AML-193 (cell line): ENCODE measurements at regions not wholly inside any gene's neighbourhood (a gene's known extent, or its start where the extent isn't known, plus 50 kb on each side); places are given as distances from the start of the nearest gene placed in this dataset.
A peak's percentile ranks its signal among the peaks of the same experiment; 100 is the strongest.

Source experiments
- DNase-seq, 2 experiments: peaks; one replicate each; lab custom pipeline; 2025; lab: John Stamatoyannopoulos, UW

DNA sequence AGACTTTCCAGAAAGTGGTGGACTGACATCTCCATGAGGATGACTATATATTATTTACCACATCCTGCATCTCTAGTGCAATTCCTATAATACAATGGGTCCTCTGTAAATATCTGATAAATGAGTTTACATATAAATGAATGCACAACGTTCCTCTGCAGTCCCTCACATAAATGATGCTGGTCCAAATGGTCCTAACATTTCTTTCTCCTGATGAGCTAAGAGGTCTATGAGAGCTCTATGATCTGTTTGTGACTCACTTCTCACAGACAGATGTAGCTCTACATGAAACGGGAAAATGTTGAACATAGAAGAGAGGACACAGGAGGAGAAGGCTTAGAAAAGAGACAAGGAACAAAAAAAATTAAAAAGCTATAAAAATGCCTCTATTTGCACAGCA, 201.2 kb upstream of the PIK3C3 start:
- DNase-seq: no peak

DNA sequence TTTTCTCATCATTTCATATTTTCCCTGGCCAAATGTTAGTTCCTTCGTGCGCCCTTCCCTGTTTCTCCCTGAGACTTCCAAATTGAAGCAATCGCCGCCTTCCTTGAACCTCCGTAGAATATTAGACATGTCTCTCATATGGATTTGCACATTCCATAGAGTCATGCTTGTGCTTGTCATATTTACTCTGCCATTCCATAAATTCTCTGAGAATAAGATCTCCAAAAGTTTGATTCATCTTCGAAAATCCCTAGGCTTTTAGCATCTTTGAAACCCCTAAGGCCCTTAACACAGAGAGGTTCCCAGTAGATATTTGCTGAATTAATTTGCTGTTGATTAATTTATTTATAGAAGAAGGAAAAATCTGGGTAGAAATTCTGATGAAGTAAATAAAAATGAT, 202.2 kb upstream of the PIK3C3 start:
- no peak for DNase-seq

DNA sequence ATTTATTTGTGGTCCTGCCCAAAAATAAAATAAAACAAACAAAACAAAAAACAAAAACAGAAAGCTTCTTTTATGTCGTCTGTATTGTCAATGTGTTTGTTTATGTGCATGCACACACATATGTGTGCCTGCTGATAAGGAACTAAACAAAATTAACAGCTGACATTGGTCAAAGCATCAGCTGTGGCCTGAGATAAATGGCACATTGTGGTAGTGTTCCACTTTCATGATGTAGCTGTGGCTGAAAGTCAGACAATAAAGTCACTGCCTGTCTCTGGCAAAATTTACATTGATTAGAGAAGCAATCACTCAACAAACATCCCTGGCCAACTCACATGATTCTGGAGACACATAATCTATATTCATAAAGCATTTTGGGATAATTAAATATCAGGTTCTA, 203.4 kb upstream of the PIK3C3 start:
- no peak for DNase-seq

DNA sequence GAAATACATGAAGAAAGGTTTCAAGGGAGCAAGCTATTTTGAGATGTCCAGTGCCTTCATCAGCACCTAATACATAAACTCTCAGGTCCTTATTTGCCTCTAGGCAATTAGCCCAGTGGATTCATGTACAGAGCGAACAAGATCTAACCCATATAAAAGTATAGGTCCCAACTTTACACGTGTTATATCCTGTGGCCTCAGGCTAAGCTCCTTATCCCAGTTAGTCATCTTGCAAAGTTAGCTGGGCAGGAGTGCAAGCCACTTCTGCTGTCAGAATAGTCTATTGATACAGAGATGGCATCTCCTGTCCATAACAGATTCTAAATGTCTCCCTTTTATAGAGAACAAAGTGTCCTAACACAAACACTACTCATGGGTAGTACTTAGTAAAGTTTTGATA, 203.9 kb upstream of the PIK3C3 start:
- DNase-seq: no peak

DNA sequence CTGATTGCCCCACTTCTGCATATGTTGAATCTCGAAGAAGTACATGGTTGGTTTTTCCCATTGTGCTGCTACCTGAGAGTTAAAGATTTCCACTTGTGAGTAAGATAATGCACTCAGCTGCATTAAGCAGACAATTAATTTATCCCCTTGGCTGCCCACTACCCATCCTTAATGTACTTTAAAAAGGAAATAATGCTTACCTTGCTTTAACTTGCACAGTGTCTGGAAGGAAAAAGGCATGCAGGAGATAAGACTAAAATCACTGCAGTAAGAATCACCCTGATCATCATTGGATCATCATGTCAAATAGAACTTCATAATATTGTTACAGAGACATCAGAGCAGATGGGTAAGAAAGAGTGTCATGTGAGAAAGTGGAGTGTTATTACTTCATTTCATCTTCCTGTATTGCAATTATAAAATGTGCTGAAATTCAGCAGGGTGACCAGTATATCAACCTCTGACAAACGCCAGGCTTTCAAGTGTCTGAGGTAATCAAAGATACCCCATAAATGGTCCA, 207.3 kb upstream of the PIK3C3 start:
- peak in 1 of 2 experiments; percentile 4 for DNase-seq

DNA sequence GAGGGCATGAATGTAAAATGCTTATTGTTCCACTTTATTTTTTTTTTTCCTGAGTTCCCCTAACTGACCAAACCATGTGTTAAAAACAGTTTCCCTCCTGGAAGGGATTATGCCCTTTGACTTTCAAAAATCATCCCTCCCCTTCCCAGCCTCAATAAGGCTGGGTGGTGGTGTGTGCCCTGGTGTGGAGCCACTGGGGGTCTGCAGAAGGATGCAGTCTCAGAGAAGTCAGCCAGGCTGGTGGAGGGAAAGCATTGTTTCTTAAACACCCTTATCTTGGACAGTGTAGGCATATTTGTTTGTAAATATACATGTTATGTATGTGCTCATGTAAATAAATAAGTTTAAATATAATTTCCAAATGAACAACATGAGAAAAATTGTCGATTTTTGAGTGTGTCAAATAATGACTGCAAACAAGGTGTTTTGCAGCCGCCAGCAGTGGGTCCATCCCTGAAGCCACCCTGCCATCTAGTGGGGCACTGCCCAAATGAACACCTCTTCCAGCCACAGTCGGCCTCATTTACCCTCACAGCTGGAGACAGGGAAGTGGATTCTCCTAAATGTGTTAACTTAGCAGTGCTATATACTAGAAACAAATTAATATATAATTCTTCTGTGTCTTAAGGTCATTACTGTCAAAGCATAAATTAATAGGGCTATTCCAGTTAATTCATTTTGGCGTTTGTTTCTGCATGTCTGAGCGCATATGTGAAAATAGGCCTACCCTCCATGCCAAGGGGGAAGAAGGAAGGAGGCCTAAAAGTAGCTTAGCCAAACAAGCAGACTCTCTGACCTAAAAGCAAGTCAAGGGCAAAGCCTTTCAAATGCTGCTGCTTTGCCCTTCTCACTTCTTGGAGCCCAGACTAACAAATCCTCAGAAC, 209.6 kb upstream of the PIK3C3 start:
- DNase-seq: peak; percentile 9 to 39

DNA sequence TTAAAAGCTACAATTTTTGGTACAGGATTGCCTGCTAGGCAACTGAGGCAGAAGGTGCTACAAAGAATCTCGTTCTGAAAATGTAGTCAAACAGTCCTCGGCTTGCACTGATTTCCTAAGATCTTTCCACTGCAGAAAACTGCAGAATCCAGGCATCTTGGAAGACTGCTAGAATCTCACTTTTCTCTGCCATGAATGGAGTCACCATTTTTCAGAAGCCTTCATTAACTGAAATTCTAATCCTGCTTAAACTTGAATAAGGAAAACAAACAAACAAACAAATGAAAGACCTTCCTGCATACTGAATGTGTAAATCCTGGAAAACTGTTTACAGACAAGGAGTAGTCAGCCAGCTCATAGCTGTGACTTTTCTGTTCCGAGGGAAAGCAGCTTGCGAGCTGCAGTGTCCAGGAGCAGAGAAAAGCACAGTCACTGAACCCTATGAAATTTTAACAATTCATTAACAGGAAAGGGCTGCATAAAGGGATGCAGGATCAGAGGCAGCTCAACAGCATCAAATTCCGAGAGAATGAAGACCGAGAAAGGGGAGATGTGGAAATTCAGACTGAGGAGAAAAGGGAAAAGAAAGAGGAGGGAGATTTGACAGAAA, 210.5 kb upstream of the PIK3C3 start:
- no peak for DNase-seq

DNA sequence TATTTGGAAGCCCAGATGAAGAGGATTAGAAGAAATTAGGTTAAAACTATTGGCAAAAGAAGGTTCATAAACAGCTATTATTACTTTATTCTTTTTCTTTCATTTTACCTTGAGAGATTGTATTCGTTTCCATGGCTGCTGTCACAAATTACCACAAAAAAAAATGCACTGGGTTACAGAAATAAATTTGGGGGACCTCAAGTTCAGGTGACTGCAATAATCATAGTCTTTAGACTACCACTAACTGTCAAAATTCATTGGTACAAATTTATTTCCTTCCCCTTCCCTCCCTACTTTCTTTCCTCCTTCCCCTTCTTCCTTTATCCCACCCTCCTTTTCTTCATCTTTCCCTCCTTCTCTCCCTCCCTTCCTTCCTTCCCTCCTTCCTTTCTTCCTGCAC, 217.8 kb upstream of the PIK3C3 start:
- no peak for DNase-seq

DNA sequence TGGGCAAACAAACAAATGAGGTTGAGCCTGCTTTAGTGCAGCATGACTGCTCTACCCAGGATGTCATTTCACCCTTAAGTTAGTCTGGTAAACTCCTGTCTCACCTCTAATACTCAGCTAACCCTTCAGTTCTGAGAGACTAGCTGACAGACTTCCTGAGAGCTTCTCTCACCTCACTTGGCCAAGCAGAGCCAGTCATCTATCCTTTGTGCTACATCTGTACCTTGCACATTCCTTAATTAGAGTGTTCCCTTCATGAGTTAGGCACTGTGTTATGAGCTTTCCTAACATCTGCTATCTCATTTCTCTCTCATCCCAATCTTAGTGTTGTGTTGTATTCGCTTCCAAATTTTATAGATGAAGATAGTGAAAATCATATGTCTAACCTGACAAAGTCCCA, 220.1 kb upstream of the PIK3C3 start:
- no peak for DNase-seq

DNA sequence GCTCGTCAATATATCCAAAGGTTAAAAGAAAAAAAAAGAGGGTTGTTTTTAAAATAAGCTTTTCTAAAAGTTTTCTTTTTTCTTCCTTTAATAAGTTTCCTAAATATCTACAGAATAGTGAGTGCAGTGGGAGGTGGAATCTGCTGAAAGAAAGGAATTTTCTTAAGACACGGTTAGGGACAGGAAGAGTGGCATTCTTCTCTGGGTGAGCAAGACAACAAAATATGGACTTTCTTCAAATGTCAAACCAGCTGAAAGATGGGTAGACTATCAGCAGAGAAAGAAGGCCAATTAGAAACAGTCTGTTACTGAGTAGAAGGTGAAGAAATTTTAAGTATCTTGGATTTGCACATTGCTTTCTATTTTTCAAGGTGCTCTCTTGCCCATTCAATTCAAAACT, 222.7 kb upstream of the PIK3C3 start:
- DNase-seq: no peak

DNA sequence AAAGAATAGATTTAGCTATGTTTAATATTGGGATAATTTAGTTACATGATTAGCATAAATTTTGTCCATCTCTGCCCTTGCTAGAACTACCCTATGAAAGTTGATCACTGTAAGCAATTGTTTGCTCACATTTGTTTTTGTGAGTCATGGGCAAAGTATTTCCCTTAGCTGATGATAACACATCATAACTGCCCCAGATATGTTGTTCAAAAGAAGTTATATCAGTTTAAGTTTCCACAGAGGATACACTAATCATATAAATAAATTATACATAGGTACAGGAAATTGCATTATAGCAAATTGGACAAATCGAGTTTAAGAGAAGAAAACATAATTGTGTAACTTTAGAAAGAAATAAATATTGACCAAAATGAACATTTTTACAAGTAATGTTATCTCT, 223.2 kb upstream of the PIK3C3 start:
- no peak for DNase-seq

DNA sequence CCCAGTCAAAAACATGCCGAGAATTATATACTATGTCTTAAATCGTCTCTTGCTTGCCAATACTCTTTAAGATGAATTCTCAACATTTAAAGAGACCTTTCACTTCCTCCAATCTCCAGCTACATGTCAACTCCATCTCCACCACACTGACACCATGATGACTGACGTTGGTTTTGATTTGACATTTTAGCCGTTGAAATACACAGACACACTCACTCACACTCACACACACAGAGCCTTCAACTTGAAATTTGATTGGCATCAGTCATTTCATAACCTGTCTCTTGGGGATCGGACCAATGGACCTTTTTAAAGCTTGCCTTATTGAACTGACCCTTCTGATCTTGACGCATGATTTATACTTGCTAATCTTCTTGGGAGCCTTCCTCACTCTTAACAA, 230.8 kb upstream of the PIK3C3 start:
- no peak for DNase-seq

DNA sequence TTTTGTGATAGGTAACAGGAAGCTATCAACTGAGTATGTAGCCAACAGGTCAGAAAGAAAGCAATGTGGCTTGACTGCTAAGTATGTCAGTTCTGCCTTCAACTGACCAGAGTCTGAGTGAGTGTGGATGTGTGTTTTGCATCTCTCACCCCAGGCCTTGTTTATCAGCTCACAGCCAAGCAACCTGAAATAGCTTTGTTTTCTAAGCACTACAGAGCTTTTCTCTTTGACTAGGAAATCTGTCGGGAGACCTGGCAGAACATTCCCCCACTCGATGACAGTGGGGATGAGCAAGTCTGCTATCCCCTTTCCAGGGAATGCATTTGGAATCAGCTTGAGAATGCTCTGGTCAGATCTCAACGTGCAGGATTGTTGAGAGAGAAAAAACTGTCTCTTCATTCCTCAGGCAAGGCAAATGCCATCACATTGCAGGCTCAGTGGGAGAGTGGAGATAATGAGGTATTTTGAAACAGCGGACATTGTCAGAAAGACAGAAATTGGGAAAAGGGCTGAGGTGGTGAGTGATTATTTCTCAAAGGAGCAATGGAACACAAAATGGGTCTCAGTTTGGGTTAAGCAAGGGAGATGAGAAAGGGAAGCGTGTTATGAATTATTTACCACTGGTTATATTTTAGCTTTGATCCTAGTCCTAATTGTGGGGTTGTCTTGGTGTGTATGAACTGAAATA, 233.8 kb upstream of the PIK3C3 start:
- no peak for DNase-seq

DNA sequence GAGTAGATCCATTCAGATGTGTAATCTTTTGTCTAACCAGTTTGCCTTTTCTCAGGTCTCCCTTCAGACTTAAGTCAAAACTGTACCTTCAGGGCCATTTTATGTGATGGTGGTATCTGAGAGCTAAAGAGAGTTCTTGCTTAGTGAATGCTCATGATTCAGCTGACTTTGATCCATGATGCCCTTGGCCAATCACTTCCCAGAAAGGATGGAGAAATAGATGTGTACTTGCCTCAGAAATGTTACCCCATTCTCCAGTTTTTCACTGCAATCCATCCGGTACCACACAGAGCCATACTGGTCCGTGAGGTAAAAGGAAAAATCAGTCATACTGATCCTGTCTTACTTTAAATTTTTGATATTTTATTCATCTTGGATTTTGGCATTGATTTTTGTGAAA, 234.8 kb upstream of the PIK3C3 start:
- DNase-seq: no peak

DNA sequence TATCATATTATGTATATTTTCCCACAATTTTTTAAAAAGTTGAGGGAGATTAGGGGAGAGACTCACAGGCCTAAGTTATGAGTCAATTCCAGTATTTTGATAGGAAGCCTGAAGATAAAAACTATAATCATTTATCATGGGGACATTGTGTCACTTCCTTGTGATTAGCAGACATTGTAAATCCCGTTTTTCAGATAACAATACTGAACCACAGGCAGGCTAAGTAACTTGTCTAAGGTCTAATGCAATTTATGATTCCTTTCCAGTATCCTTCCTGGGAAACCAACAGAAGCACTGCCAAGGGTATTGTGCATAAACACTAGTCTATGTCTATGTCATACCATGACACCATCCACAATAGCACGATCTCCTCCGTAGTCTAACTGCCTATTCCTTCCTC, 235.2 kb upstream of the PIK3C3 start:
- no peak for DNase-seq

DNA sequence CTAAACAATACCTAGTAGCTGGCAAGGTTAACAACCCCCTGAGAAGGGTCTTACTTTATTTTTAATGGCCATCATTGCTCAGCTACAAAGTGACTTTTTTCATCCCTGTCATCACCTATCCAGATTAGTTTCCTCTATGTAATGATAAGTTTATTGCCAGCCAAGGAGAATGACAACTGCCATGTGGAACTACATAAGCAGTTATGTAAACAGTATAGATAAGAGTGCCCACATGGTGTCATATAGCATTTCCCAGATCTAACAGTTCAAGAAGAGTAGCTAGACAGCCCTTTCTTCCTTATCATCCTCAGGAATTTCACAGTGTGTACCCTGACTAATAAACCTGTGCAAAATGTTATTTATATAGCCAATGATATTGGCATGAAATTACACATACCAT, 240.2 kb upstream of the PIK3C3 start:
- DNase-seq: no peak

DNA sequence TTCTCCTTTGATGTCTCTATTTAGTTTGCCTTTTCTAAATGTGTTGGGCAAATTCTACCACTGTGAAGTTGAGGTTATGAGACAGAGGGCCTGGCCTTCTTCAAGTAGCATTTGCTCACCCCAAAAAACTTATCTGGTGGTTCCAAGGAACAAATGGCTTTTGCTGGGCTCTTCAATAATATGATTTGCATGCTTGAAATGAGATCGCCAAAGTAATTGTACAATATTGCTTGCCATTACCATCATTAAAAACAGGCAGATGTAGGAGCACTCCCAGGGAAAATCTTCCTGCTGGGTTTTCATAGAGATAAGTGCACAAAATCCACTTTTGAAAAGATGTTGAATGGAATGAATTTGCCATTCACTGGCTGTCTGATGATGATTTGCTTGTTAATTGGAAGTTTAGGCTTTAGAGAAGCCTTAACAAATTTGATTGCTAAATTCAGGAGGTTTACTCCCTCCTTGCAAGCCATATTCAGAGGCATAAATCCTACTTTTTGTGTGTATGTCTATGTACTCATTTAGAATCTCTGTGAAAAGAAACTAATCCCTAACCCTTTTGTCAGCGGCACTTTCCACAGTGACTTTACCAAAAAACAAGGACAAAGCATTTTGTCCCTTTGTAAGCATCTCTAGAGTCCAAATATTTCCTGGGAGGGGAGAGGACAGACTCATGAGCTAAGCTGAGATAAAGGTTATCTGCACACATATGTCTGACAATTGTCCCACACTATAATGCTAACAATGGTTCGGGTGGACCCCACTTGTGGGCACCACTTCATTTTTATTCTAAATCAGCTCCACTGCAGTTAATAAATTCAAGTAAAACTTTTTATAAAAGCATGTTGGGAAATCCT, 240.8 kb upstream of the PIK3C3 start:
- DNase-seq: no peak

DNA sequence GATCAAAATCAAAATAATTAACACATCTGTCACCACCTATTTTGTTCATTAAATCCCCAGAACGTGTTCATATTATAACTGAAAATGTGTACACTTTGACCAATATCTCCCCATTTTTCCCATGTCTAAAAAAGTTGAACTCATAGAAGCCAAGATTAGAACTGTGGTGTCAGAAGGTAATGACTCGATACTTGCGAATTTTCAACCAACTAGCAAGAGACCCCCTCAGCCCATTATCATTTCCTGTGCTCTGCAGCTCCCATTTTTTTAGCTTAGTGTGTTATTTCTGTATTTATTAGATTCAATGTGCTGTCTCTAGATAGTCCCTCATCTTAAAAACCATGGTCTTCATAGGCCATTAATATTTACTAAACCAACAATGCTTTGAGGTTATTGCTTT, 248.7 kb upstream of the PIK3C3 start:
- no peak for DNase-seq

DNA sequence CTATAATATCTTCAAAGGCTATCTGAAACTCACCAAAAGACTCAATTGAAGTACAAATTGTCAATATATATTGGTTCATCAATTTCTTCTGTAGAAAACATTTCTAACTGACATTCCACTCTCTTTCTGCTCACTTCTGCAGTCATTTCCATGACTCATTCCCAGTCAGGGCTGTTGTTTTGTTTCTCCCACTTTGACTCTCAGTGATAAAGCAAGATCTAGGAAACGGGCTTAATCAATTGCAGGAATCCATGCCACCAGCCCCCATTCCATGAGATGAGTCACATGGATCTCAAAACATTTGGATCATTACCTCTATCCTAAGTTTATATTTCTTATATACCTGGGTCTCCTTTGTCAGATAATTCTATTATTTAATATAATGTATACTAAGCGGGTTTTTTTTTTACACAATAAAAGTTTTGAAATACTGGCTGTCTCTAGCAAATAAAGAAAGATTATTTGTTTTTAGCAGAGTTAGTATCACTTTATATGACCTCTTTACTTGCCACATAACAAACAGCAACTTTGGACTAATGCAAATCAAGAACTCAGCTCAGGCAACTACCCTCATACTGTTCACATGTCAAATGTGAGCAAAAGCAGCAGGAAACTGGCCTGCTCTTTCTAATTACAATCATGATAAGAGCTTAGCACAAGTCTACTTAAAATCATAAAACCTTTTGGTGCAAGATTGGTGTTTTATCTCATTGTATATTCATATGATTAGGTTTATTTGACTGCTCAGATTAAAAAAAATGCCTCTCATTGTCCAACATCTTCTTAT, 251.1 kb upstream of the PIK3C3 start:
- DNase-seq: no peak

DNA sequence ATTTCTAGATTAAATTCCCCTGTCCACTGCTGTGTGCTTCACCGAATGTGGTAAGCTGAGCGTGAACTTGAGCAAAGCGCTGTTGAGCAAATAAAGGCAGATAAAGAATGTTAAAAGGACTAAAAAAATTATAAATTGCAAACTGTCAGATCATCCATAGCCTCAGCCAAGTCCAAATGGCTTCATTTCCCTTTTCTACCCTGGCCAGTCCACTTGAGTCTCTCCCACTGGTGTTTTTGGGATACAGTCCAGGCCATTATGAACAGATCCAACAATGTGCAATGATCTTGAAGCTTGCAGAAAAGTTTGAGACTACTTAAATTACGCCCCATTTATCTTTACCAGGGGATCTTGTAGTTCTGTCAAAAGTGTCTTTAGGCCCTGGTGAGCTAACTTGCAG, 254.6 kb upstream of the PIK3C3 start:
- DNase-seq: no peak

DNA sequence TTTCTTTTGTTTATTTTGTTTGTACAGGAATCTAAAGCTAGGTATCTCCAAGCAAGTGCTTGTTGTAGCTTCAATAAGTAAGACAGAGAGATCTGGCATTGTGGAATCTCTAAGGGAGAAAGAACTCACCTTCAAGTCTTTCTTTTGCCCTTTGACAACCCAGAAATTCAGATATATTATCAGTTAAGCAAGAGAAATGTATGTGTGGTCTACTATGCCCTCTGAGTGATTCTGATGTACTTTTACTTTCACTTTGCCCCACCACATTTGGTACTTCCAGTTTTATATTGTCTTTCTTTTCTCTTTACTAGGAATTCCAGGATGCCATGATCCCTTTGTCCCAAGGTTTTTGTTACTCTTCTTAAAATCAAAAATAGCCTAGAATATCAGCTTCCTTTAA, 259.6 kb upstream of the PIK3C3 start:
- peak in 1 of 2 experiments; percentile 6 for DNase-seq
